Erythroblast (primary cell): ENCODE measurements at regions not wholly inside any gene's neighbourhood (a gene's known extent, or its start where the extent isn't known, plus 50 kb on each side); places are given as distances from the start of the nearest gene placed in this dataset.

Source experiments
- GATA1 ChIP-seq: IDR thresholded peaks from 2 replicates; pipeline ENCODE4 v1.6.1; 2011; ENCODE audit warnings: low read depth, mild to moderate bottlenecking, control low read depth, low read length, moderate library complexity
- POLR2A ChIP-seq: IDR thresholded peaks from 2 replicates; pipeline ENCODE4 v1.6.1; 2011; ENCODE audit warnings: mild to moderate bottlenecking, low read length

GRCh38 chr9:134504106-134504385 is 137.6 kb upstream of the COL5A1 start:
- TF ChIP-seq POLR2A, result no peak
- TF ChIP-seq GATA1, result no peak
